Activated naive CD4-positive, alpha-beta T cell treated with anti-CD3 and anti-CD28 coated beads, Interleukin-2, amount 50 U/mL, for 72 hours (primary cell): ENCODE measurements at regions not wholly inside any gene's neighbourhood (a gene's known extent, or its start where the extent isn't known, plus 50 kb on each side); places are given as distances from the start of the nearest gene placed in this dataset.

Source experiments
- ATAC-seq, 2 donors: fragments of 150-1000 bp; cut with Tn5 transposase; 2 replicates each; pipeline ENCODE4 v1.10.0; 2021; ENCODE audit warnings: mild to moderate bottlenecking in 2 of 2, moderate library complexity in 2 of 2
- DNase-seq, 2 donors: peaks; one replicate each; pipeline ENCODE4 v3.0.0; 2021 to 2022; ENCODE audit warnings: low spot score in 2 of 2
- H3K27ac Mint-ChIP-seq, 2 donors: one replicate each; pipeline ENCODE4 v1.8.0; 2022; ENCODE audit warnings: mild to moderate bottlenecking in 2 of 2, mixed read lengths in 2 of 2
- H3K36me3 Mint-ChIP-seq, 2 donors: one replicate each; pipeline ENCODE4 v1.8.0; 2022; ENCODE audit warnings: mixed read lengths in 2 of 2
- H3K9me3 Mint-ChIP-seq, 2 donors: one replicate each; pipeline ENCODE4 v1.8.0; 2022; ENCODE audit warnings: mixed read lengths in 2 of 2

- H3K27ac Mint-ChIP-seq = no peak overlapping the region
- no peaks in the 10 kb centered on the region for H3K36me3 Mint-ChIP-seq
- ATAC-seq (no peak), DNase-seq (no peak)
- peaks cover 9 to 13% of the 10 kb centered on the region in 2 donors for H3K9me3 Mint-ChIP-seq
Observed at GRCh38 chrX:144295921-144296320, 412.1 kb downstream of the UBE2NL start.

GRCh38 chrX:144297221-144297620, 413.4 kb downstream of the UBE2NL start:
- H3K27ac Mint-ChIP-seq = no peak overlapping the region
- no peak for DNase-seq
- no peak for ATAC-seq
- H3K36me3 Mint-ChIP-seq = no peaks in the 10 kb centered on the region
- peaks cover 9 to 13% of the 10 kb centered on the region in 2 donors for H3K9me3 Mint-ChIP-seq

- ATAC-seq (no peak), DNase-seq (no peak)
- Mint-ChIP-seq H3K36me3 (no peaks in the 10 kb centered on the region), H3K27ac (no peak overlapping the region), H3K9me3 (peaks cover 0 to 4% of the 10 kb centered on the region in 2 donors)
Observed at GRCh38 chrX:144327495-144327894, 443.6 kb downstream of the UBE2NL start.

GRCh38 chrX:144333429-144333828, 449.6 kb downstream of the UBE2NL start:
- Mint-ChIP-seq H3K27ac (no peak overlapping the region), H3K36me3 (no peaks in the 10 kb centered on the region), H3K9me3 (peaks cover 4 to 5% of the 10 kb centered on the region in 2 donors)
- DNase-seq (no peak), ATAC-seq (no peak)

- ATAC-seq (no peak), DNase-seq (no peak)
- Mint-ChIP-seq H3K27ac (no peak overlapping the region), H3K36me3 (no peaks in the 10 kb centered on the region), H3K9me3 (peaks cover 5 to 7% of the 10 kb centered on the region in 2 donors)
Observed at GRCh38 chrX:144334577-144334976, 450.7 kb downstream of the UBE2NL start.

GRCh38 chrX:144335402-144335801, 451.5 kb downstream of the UBE2NL start:
- ATAC-seq (no peak), DNase-seq (no peak)
- no peak overlapping the region for H3K27ac Mint-ChIP-seq
- H3K36me3 Mint-ChIP-seq = no peaks in the 10 kb centered on the region
- H3K9me3 Mint-ChIP-seq = peaks cover 5 to 7% of the 10 kb centered on the region in 2 donors

- H3K36me3 Mint-ChIP-seq = no peaks in the 10 kb centered on the region
- ATAC-seq (no peak), DNase-seq (no peak)
- H3K9me3 Mint-ChIP-seq = peaks cover 0 to 4% of the 10 kb centered on the region in 2 donors
- no peak overlapping the region for H3K27ac Mint-ChIP-seq
Observed at GRCh38 chrX:144379156-144379555, 495.3 kb downstream of the UBE2NL start.

GRCh38 chrX:144388738-144389137, 504.9 kb downstream of the UBE2NL start:
- H3K27ac Mint-ChIP-seq = no peak overlapping the region
- no peak for ATAC-seq
- DNase-seq = no peak
- H3K36me3 Mint-ChIP-seq = no peaks in the 10 kb centered on the region
- H3K9me3 Mint-ChIP-seq = no peaks in the 10 kb centered on the region
